Stimulated activated CD4-positive, alpha-beta T cell treated with anti-CD3 and anti-CD28 coated beads, Interleukin-15, amount 100 ng/mL, for 24 hours (primary cell): ENCODE measurements at regions not wholly inside any gene's neighbourhood (a gene's known extent, or its start where the extent isn't known, plus 50 kb on each side); places are given as distances from the start of the nearest gene placed in this dataset.
"Not testable (repeated sequence)": the region's sequence is repeated elsewhere in the genome, so short reads cannot be mapped to it uniquely, and the experiment has no call there.

Experiments
- DNase-seq: peaks from one replicate; pipeline ENCODE4 v3.0.0-alpha.2; 2020

DNA sequence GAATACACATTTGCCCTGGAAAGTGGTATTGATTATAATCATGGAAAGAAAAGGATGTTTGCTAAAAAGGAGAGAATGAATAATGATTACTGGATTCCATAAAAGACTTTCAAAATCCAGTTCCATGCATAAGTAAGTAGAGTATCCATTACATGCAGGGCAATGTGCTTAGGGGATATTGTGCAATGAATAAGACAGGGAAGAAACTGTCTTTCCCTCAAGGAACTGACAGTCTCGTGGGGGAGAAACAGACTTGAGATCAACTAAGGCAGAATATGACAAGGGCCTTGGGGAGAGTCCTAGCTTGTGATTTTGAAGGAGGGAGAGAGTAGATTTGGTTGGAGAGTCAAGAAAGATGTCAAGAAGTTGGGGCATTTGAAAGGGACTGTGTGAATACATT, 130.6 kb downstream of the SPP2 start:
- DNase-seq: no peak

- DNase-seq: no peak
Observed at GRCh38 chr2:234179031-234179363, 128.5 kb downstream of the SPP2 start.

- no peak for DNase-seq
Observed at GRCh38 chr2:234178330-234179030, 128.0 kb downstream of the SPP2 start.

DNA sequence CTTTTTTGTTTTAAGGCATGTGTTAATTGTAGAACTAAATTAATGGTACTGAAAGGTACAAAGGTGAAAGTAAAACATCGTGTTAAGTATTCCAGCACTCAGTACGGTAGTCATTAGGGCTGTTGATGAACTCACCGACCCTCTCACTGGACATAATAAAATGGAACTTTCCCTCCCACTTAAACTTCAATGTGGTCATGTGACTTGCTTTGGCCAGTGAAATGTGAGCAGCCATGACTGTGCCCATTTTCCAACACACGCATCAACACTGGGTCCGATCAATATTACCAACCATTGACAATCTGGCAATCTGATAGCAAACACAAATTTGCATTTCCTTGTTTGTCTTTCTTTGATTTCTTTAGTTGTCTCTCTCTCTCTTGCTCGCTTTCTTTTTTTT, 125.1 kb downstream of the SPP2 start:
- no peak for DNase-seq

GRCh38 chr2:234174742-234175141, 124.2 kb downstream of the SPP2 start:
- no peak for DNase-seq

GRCh38 chr2:234172532-234172931, 122.0 kb downstream of the SPP2 start:
- no peak for DNase-seq

- no peak for DNase-seq
Observed at GRCh38 chr2:234172066-234172465, 121.6 kb downstream of the SPP2 start.

- no peak for DNase-seq
Observed at GRCh38 chr2:234171666-234172065, 121.2 kb downstream of the SPP2 start.

DNA sequence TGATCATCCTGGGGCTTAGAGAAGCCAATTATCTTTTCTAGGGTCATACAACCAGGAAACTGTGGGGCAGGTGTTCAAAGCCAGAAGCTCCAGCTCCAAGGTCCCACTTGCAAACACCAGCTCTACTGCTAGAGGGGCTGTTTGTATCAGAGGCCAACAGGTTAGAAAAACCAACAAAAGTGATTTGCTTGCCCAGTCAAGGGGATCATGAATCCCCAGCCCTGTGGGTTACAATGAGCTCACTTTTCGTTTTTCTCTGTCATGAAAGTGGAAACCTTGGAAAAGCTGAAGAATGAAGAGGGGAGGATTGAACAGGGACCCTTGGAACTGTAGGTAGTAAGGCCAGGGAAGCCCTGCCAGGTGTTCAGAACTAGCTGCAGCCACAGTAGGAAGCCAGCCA, 119.2 kb downstream of the SPP2 start:
- no peak for DNase-seq

- DNase-seq: not testable (repeated sequence)
Observed at GRCh38 chr2:234168605-234169570, 118.4 kb downstream of the SPP2 start.

DNA sequence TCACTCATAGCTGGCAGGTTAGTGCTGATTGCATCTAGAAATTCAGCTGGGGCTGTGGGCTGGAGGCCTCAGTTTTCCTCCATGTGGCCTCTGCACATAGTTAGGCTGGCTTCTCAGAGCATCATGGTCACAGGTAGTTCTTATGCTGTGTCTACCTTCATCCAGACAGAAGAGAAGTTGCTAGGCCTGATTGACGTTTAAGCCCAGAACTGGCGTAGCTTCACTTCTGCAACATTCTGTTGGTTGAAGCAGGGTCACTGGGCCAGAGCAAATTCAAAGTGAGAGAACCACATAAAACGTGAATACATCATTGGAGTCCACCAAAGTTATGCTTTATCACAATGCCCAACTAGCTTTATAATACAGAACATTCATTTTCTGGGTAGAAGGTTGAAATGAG, 116.0 kb downstream of the SPP2 start:
- no peak for DNase-seq

DNA sequence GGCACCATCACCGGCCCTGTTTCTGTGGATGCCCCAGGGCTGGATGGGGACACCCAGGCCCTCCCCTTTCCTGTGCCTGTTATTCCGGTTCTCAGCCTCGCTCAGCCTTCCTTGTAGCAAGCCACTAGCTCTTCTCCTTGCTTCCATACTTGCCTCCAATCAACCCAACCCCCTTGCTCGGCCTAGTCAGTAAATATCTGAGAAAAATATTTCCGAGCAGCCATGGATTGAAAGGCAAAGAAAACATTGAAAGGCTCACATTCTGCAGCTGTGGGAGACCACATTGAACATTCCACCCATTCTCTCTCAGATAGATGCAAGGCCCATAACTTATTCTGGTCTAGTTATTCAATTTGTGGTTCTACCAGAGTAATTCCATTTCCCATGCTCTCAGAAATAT, 114.9 kb downstream of the SPP2 start:
- no peak for DNase-seq

DNA sequence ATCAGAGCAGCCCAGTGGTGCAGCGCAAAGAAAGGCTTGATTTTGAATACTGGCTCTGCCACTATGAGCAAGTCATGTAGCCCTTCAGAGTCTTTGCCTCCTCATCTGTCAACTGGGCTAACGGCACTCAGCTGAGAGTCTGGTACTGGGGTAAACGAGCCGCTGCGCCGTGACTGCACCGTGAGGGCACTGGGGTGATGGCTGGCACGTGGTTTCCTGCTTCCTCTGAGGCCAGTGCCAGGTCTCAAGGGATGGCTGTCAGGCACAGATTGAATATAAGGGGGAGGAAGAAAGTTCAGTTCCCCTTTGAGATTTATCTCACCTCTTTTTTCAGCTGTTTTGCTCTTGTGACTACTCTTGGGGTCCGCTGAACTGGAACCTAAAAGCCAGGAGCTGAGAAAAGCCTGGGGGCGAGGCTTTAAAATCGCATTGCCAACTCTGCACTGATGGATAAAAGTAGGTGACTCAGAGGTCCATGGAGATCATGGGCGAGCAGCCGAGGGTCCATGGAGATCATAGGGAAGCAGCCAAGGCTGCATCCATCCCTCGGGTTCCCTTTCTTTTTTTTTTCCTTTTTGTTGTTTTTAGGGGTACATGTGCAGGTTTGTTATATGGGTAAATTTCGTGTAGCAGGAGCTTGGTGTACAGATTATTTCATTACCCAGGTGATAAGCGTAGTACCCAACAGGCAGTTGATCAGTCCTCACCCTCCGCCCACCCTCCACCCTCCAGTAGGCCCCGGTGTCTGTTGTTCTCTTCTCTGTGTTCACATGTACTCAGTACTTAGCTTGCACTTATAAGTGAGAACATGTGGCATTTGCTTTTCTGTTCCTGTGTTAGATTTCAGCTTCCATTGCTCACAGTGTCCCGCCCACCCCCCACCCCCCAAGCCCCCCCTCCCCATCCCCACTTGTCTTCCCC, 114.3 kb downstream of the SPP2 start:
- DNase-seq: peak; percentile 41

DNA sequence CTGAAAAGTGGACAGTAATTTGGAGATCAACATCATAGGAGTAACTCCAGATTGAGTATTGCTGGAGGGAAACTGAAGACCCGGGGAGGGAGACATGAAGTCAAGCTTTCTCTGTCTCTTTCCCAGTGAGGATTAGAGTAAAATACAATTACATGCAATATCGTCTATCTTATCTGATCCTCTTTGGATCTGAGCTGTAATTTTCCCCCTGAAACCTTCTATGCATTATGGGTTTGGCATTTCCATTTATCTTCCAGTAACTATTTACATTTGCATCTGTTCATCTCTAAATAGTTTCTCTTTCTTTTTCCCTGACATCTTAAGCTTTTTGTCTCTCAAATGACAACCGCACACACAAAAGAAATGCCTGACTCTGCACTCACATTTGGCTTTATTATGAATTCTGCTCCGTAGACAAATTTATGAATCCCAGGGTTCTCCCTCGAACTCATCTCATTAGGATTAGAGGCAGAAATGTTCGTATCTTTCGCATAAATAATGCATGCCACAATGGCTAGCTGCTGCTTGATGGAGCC, 113.1 kb downstream of the SPP2 start:
- no peak for DNase-seq

DNA sequence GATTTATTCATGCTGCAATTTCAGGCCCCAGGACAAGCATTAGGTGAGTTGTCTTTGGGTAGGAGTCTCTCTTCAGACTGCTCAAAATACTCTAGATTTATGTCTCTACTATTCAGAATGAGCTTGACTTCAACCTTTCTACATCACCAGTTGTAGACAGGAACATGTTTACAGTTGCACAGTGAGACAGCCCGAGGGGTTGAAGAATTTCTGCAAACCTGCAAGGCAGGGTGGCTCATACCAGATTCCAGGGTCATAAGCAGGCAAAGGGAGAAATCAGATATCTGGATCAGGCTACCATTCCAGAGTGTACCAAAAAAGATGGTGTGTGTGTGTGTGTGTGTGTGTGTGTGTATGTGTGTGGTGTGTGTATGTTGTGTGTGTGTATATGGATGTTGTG, 112.4 kb downstream of the SPP2 start:
- no peak for DNase-seq

DNA sequence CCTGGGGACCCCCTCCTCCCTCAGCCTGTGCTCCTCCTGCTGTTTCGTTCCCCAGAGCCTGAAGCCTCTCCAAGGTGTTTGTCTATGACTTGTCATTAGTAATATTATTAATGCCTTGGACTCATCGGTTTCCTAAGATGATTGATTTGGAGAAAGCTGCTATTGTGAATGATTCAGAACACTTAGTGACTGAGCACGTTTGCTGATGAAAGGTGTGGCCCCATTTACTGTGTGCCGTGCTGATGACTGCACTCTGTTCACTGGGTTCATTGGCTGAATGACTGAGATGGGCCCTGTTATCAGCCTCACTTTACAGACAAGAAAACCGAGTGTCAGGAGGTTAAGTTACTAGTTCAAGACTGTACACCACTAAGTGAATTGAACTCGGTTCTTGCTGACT, 111.4 kb downstream of the SPP2 start:
- no peak for DNase-seq

DNA sequence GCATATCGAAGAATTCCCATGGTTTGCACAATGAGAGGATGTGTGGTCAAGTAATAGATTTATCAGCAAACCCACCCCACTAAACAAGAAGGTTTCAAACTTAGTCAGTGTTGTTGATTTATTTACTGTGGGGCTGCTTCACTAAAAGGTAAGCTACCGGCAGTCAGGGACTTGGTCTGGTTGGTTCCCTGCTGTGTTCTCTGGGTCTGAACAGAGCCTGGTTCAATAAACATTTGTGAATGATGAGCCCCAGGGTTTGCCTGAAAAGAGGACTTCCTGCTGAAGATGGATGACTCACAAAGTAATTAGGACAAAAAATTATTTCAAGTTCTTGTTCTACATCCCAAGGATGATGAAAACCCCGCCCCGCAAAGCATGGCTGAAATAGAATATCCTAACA, 108.3 kb downstream of the SPP2 start:
- DNase-seq: no peak

DNA sequence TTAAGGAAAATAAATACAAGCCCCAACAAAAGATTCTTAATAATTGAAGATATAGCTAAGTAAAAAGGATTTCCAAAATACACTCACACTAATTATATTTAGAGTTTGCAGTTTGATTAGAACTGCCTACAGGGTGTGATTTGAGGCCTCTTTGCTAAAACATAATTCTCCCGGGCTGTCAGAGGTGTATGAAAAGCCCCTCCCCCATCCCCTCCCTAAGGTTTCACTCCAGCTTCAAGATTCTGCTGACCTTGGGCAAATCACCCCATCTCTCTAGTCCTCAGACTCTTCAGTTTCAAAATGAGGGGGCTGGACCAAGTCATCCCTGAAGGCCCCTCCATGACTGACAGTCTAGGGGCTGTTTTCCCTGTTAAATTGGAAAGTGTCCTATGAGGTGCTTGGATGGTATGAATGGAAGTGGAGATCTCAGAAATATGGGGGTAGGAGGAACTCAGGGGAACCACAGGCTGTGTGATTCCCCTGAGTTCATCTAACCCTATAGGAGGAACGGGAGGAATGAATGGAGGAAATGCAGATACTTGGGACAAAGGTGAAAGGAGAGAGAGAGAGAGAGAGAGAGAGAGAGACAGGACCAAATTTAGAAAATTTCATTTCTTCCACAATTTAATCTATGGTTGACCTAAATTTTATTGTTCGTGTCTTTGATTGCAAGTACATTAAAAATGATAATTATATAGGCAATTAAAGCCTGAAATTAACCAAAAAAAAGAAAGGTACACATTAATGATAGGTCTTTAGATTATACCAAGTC, 107.5 kb downstream of the SPP2 start:
- DNase-seq: no peak

GRCh38 chr2:234156326-234156725, 105.8 kb downstream of the SPP2 start:
- no peak for DNase-seq

DNA sequence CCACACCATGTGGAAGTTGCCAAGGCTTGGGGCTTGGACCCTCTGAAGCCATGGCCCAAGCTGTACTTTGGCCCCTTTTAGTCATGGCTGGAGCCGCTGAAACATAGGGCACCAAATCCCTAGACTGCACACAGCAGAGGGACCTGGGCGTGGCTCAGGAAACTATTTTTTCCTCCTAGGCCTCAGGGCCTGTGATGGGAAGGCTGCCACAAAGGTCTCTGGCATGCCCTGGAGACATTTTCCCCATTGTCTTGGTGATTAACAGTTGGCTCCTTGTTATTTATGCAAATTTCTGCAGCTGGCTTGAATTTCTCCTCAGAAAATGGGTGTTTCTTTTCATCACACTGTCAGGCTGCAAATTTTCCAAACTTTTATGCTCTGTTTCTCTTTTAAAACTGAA, 102.3 kb downstream of the SPP2 start:
- not testable (repeated sequence) for DNase-seq

GRCh38 chr2:234147335-234147861, 96.9 kb downstream of the SPP2 start:
- DNase-seq: no peak
